HepG2 (cell line): ENCODE measurements at regions not wholly inside any gene's neighbourhood (a gene's known extent, or its start where the extent isn't known, plus 50 kb on each side); places are given as distances from the start of the nearest gene placed in this dataset.

Source experiments
- ATAC-seq: fragments of 200-7000 bp; cut with Tn5 transposase; 3 replicates; pipeline ENCODE4 v1.9.1; 2020; ENCODE audit warnings: mild to moderate bottlenecking, moderate library complexity
- BruUV-seq: library from RNA; stranded (reverse); fragments of 400-500 nt; replicated peaks from 2 replicates; lab custom pipeline; 2021; lab: Mats Ljungman, UMichigan
- CTCF ChIA-PET: fragments of 300-600 bp; formaldehyde crosslinking; extraction: SDS; loops from one replicate; lab custom pipeline; 2021; ENCODE audit warnings: low total read pairs, inconsistent platforms, low intra/inter-chr PET ratio; lab: Yijun Ruan, JAX
- POLR2A ChIA-PET: fragments of 350-600 bp; sonication (Branson Sonifier 250); formaldehyde crosslinking; loops from one replicate; lab custom pipeline; 2020; ENCODE audit warnings: antibody characterized with exemption, inconsistent platforms; lab: Yijun Ruan, JAX
- DNase-seq: peaks from one replicate; pipeline ENCODE4 v3.0.0-alpha.2; 2015; ENCODE audit warnings: low spot score
- FAIRE-seq: peaks from 3 replicates; lab custom pipeline; 2011; peaks lifted over from hg19 to GRCh38; lab: Jason Lieb, UNC
- H2AFZ ChIP-seq: one replicate; pipeline ENCODE4 v1.6.1; 2011; ENCODE audit warnings: low read length, inconsistent platforms
- H3K27ac ChIP-seq: fragments of 300-600 bp; 3 replicates; pipeline ENCODE4 v1.8.0; 2011; ENCODE audit warnings: mixed run types, mild to moderate bottlenecking, mixed read lengths, low read length, inconsistent platforms; ENCODE audit not compliant: insufficient read depth; ENCODE audit errors: extremely low read length
- H3K27me3 ChIP-seq, 2 experiments: fragments of 200-600 bp in 1 of 2; 2 replicates in 1 of 2; 3 replicates in 1 of 2; pipeline versions ENCODE4 v1.6.0 to v1.8.0; 2011; ENCODE audit warnings: low read length in 2 of 2, mild to moderate bottlenecking in 2 of 2, moderate library complexity in 2 of 2, inconsistent platforms in 1 of 2; ENCODE audit not compliant: insufficient read depth in 2 of 2, control insufficient read depth in 1 of 2
- H3K36me3 ChIP-seq, 2 experiments: fragments of 200-600 bp in 1 of 2; replicated peaks in 1 of 2; 2 replicates in 1 of 2; 3 replicates in 1 of 2; pipeline versions ENCODE4 v1.5.1 to v1.8.0; 2011; ENCODE audit warnings: low read length in 2 of 2, inconsistent platforms in 1 of 2; ENCODE audit not compliant: insufficient read depth in 2 of 2, control insufficient read depth in 1 of 2
- H3K4me1 ChIP-seq: 2 replicates; pipeline ENCODE4 v1.5.1; 2012; ENCODE audit warnings: low read length, inconsistent platforms; ENCODE audit not compliant: insufficient read depth
- H3K4me2 ChIP-seq: 2 replicates; pipeline ENCODE4 v1.6.0; 2011; ENCODE audit warnings: low read depth, low read length, inconsistent platforms
- H3K4me3 ChIP-seq, 3 experiments: fragments of 200-600 bp in 1 of 3; sonication (generic), shearing (Covaris generic) in 1 of 3; replicated peaks in 1 of 3; 2 replicates each; pipeline ENCODE4 v1.5.1; 2011 to 2016; ENCODE audit warnings: low read length in 3 of 3, inconsistent platforms in 2 of 3, low read depth in 2 of 3, mild to moderate bottlenecking in 2 of 3, control low read depth in 1 of 3, mixed read lengths in 1 of 3; ENCODE audit not compliant: insufficient read depth in 1 of 3
- H3K79me2 ChIP-seq: one replicate; pipeline ENCODE4 v1.6.1; 2011; ENCODE audit warnings: low read length, inconsistent platforms; ENCODE audit not compliant: insufficient read depth
- H3K9ac ChIP-seq: 2 replicates; pipeline ENCODE4 v1.6.0; 2011; ENCODE audit warnings: mild to moderate bottlenecking, low read depth, low read length, inconsistent platforms; ENCODE audit not compliant: insufficient read depth
- H3K9me3 ChIP-seq: 2 replicates; pipeline ENCODE4 v1.5.1; 2012; ENCODE audit warnings: mild to moderate bottlenecking, low read length
- H4K20me1 ChIP-seq: 2 replicates; pipeline ENCODE4 v1.6.0; 2011; ENCODE audit warnings: inconsistent platforms, mild to moderate bottlenecking, low read length, moderate library complexity; ENCODE audit not compliant: insufficient read depth
- ARHGAP35 ChIP-seq: sonication (generic); formaldehyde crosslinking; IDR thresholded peaks from 2 replicates; pipeline ENCODE4 v1.9.0; 2022; ENCODE audit warnings: mild to moderate bottlenecking, inconsistent platforms, moderate library complexity, missing genetic modification reagents, borderline replicate concordance
- GABPB1 ChIP-seq: IDR thresholded peaks from 2 replicates; pipeline ENCODE4 v1.6.1; 2016; ENCODE audit warnings: mild to moderate bottlenecking, missing genetic modification reagents, moderate library complexity, missing compliant biosample characterization
- GLI4 ChIP-seq: sonication (generic); formaldehyde crosslinking; IDR thresholded peaks from 2 replicates; pipeline ENCODE4 v1.5.1; 2020; ENCODE audit warnings: missing genetic modification reagents, mild to moderate bottlenecking, moderate library complexity, borderline replicate concordance
- HIVEP1 ChIP-seq: sonication (generic); formaldehyde crosslinking; IDR thresholded peaks from 2 replicates; pipeline ENCODE4 v1.4.0; 2020; ENCODE audit warnings: mild to moderate bottlenecking, missing genetic modification reagents
- KLF16 ChIP-seq, 2 experiments: sonication (generic) in 1 of 2; formaldehyde crosslinking in 1 of 2; IDR thresholded peaks; 2 replicates each; pipeline versions ENCODE4 v1.6.1 to v1.8.0; 2016 to 2023; ENCODE audit warnings: missing genetic modification reagents in 2 of 2, missing compliant biosample characterization in 1 of 2
- MEF2D ChIP-seq: sonication (generic); formaldehyde crosslinking; IDR thresholded peaks from 2 replicates; pipeline ENCODE4 v1.5.1; 2020; ENCODE audit warnings: mild to moderate bottlenecking, missing genetic modification reagents
- MIER2 ChIP-seq: IDR thresholded peaks from 2 replicates; pipeline ENCODE4 v1.6.1; 2016; ENCODE audit warnings: missing biosample characterization, missing genetic modification reagents
- MYNN ChIP-seq: sonication (generic); formaldehyde crosslinking; IDR thresholded peaks from 2 replicates; pipeline ENCODE4 v1.4.0; 2020; ENCODE audit warnings: mild to moderate bottlenecking, low read depth, missing genetic modification reagents
- TOE1 ChIP-seq: sonication (generic); formaldehyde crosslinking; IDR thresholded peaks from 2 replicates; pipeline ENCODE4 v1.4.0; 2020; ENCODE audit warnings: mild to moderate bottlenecking, missing genetic modification reagents
- ZBTB7A ChIP-seq: sonication (generic); formaldehyde crosslinking; IDR thresholded peaks from 2 replicates; pipeline ENCODE4 v1.8.0; 2022; ENCODE audit warnings: mild to moderate bottlenecking, missing genetic modification reagents
- ZNF138 ChIP-seq: sonication (generic); formaldehyde crosslinking; IDR thresholded peaks from 2 replicates; pipeline ENCODE4 v1.5.0; 2020; ENCODE audit warnings: mild to moderate bottlenecking, low read depth, missing genetic modification reagents
- WGBS: methylation state at CpG from one replicate; pipeline ENCODE4 v1.1.6; 2017; ENCODE audit warnings: low lambda C conversion rate; 5-methylcytosine and 5-hydroxymethylcytosine counted together
- in situ Hi-C: cut with HindIII; loops from 2 replicates; pipeline ENCODE4 v1.10.0; 2017; ENCODE audit warnings: low pct_unique_long_range_greater_than_20kb; ENCODE audit not compliant: extremely low pct_ligation_motif_present
- intact Hi-C: fragments of 100-400 bp; cut with micrococcal nuclease; formaldehyde crosslinking; loops from one replicate; pipeline ENCODE4 v1.10.0; 2022; ENCODE audit not compliant: unreplicated experiment
- TF ChIP-seq, protein P1 (sequence below): sonication (generic); formaldehyde crosslinking; IDR thresholded peaks from 2 replicates; pipeline ENCODE4 v1.8.0; 2022; ENCODE audit warnings: low read depth, missing genetic modification reagents
- TF ChIP-seq, protein P2 (sequence below): sonication (generic); formaldehyde crosslinking; IDR thresholded peaks from 2 replicates; pipeline ENCODE4 v1.5.1; 2020; ENCODE audit warnings: mild to moderate bottlenecking, missing genetic modification reagents, moderate library complexity
- TF ChIP-seq, protein P3 (sequence below): sonication (generic); formaldehyde crosslinking; IDR thresholded peaks from 2 replicates; pipeline ENCODE4 v1.4.0; 2020; ENCODE audit warnings: mild to moderate bottlenecking, missing genetic modification reagents

DNA sequence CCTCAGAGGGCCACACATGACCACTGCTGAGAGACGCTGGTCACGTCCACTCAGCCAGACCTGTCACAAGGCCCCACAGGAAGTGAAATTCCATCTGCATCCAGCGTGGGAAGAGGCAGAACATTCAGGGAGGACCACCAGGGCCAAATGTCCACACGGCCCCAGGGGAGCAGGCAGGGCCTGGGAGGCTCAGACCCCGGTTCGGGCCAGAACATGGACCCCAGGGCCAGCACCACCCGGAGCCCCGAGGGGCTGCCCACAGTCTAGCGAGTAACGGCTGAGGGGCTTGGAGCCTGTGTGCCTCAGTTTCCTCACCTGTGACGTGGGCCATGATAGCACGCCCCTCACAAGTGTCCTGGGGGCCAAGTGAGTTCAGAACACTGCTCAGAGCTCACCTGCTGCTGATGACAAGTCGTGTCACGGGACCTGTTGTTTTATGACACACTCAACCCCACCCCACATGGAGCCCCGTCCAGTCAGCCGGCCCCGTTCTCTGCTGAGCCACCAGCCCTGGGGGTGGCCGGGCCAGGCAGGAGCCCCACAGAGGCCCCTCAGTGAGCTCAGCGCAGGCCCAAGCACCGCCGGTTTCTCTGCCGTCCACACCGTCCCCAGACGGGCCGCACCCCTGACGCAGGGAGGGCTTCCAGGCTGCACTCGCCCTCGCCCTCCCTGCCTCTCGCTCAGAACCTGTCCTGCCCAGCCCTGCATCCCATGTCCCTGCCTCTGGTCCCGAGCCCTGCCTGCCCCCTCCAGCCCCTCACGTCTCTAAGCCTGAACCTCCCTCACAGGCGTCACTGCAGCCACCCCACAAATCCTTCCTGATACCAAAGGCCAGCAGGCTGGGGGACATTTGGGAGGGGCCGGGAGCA is 79.5 kb upstream of the GALNT9 start (continued):
- TF ChIP-seq, protein P1, sequence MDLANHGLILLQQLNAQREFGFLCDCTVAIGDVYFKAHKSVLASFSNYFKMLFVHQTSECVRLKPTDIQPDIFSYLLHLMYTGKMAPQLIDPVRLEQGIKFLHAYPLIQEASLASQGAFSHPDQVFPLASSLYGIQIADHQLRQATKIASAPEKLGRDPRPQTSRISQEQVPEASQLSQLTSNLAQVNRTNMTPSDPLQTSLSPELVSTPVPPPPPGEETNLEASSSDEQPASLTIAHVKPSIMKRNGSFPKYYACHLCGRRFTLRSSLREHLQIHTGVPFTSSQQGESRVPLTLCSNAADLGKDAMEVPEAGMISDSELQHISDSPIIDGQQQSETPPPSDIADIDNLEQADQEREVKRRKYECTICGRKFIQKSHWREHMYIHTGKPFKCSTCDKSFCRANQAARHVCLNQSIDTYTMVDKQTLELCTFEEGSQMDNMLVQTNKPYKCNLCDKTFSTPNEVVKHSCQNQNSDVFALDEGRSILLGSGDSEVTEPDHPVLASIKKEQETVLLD: no peak
- TF ChIP-seq MEF2D (CRISPR knock-in tag): no peak
- 0 out of 2 replicates have a peak, but pooled peaks have one; percentile 23 for TF ChIP-seq ZBTB7A

DNA sequence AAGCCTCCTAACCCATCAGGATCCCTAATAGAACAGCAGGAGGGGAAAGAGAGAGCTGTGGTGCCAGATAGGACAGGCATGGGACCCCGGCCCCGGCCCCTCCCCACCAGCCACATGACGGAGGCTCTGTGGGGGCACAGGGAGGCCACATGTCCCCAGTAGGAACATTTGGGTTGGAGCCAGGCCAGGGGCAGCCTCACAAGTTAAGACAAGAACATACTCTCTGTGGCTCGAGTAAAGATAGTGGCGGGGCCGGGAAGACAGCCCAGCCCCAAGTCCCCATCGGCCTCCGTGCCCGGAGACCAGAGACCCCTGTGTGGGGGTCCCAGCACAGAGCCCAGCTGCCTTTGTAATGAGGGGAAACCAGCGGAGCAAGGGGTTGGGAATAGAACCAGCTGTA is 78.6 kb upstream of the GALNT9 start:
- in situ Hi-C loops (no loop called here), intact Hi-C loops (no loop called here)
- POLR2A ChIA-PET: no interaction called here
- Histone ChIP-seq H3K9me3 (no peaks in the 10 kb centered on the region), H3K4me2 (no peak overlapping the region), H3K27me3 (peaks cover 30 to 81% of the 10 kb centered on the region in 2 experiments), H2AFZ (no peak overlapping the region), H4K20me1 (no peaks in the 10 kb centered on the region), H3K27ac (no peak overlapping the region), H3K4me3 (no peak overlapping the region), H3K79me2 (no peaks in the 10 kb centered on the region), H3K36me3 (no peaks in the 10 kb centered on the region), H3K9ac (no peak overlapping the region), H3K4me1 (no peaks in the 10 kb centered on the region)
- BruUV-seq: no TSS peak
- TF ChIP-seq GLI4 (CRISPR knock-in tag): no peak
- no peak for TF ChIP-seq GABPB1 (CRISPR knock-in tag)
- no peak for TF ChIP-seq HIVEP1 (CRISPR knock-in tag)
- no peak for TF ChIP-seq MYNN (CRISPR knock-in tag)
- TF ChIP-seq KLF16 (CRISPR knock-in tag; IDR thresholded peaks at IDR 0.05): no peak
- TF ChIP-seq ARHGAP35 (CRISPR knock-in tag): no peak
- TF ChIP-seq ZNF138 (CRISPR knock-in tag): no peak
- TF ChIP-seq, protein P2, sequence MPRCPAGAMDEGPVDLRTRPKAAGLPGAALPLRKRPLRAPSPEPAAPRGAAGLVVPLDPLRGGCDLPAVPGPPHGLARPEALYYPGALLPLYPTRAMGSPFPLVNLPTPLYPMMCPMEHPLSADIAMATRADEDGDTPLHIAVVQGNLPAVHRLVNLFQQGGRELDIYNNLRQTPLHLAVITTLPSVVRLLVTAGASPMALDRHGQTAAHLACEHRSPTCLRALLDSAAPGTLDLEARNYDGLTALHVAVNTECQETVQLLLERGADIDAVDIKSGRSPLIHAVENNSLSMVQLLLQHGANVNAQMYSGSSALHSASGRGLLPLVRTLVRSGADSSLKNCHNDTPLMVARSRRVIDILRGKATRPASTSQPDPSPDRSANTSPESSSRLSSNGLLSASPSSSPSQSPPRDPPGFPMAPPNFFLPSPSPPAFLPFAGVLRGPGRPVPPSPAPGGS (CRISPR knock-in tag): no peak
- TF ChIP-seq MIER2 (CRISPR knock-in tag): no peak
- TF ChIP-seq, protein P3, sequence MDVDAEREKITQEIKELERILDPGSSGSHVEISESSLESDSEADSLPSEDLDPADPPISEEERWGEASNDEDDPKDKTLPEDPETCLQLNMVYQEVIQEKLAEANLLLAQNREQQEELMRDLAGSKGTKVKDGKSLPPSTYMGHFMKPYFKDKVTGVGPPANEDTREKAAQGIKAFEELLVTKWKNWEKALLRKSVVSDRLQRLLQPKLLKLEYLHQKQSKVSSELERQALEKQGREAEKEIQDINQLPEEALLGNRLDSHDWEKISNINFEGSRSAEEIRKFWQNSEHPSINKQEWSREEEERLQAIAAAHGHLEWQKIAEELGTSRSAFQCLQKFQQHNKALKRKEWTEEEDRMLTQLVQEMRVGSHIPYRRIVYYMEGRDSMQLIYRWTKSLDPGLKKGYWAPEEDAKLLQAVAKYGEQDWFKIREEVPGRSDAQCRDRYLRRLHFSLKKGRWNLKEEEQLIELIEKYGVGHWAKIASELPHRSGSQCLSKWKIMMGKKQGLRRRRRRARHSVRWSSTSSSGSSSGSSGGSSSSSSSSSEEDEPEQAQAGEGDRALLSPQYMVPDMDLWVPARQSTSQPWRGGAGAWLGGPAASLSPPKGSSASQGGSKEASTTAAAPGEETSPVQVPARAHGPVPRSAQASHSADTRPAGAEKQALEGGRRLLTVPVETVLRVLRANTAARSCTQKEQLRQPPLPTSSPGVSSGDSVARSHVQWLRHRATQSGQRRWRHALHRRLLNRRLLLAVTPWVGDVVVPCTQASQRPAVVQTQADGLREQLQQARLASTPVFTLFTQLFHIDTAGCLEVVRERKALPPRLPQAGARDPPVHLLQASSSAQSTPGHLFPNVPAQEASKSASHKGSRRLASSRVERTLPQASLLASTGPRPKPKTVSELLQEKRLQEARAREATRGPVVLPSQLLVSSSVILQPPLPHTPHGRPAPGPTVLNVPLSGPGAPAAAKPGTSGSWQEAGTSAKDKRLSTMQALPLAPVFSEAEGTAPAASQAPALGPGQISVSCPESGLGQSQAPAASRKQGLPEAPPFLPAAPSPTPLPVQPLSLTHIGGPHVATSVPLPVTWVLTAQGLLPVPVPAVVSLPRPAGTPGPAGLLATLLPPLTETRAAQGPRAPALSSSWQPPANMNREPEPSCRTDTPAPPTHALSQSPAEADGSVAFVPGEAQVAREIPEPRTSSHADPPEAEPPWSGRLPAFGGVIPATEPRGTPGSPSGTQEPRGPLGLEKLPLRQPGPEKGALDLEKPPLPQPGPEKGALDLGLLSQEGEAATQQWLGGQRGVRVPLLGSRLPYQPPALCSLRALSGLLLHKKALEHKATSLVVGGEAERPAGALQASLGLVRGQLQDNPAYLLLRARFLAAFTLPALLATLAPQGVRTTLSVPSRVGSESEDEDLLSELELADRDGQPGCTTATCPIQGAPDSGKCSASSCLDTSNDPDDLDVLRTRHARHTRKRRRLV: no peak
- no peak for TF ChIP-seq TOE1 (CRISPR knock-in tag)
- 25% methylated on average over 10 of the region's 10 CpGs for WGBS
- DNase-seq (no peak), FAIRE-seq (no peak), ATAC-seq (no peak)
- CTCF ChIA-PET: no interaction called here
